ENCODE measurements at regions not wholly inside any gene's neighbourhood (a gene's known extent, or its start where the extent isn't known, plus 50 kb on each side); places are given as distances from the start of the nearest gene placed in this dataset.

GRCh38 chr13:26128676-26129075 lies 76.9 kb upstream of the SHISA2 start:
- H3K4me3 ChIP-seq (ENCODE audit: low read length in 3 of 3): no peak overlapping the region
- no peaks in the 10 kb centered on the region for H3K27me3 ChIP-seq (ENCODE audit: control insufficient read depth, insufficient read depth, low read length)
- DNase-seq: no peak
- FAIRE-seq: no peak
- intact Hi-C loops (cut with DNase I): no loop called here
- H3K4me1 ChIP-seq (ENCODE audit: control insufficient read depth in 2 of 3, insufficient read depth in 2 of 3, low read depth in 1 of 3, low read length in 3 of 3): no peaks in the 10 kb centered on the region
- H3K9ac ChIP-seq (ENCODE audit: low read length in 3 of 3): no peak overlapping the region
- no peaks in the 10 kb centered on the region for H3K36me3 ChIP-seq (ENCODE audit: control insufficient read depth in 2 of 3, insufficient read depth in 3 of 3, low read length in 3 of 3)
- no peak overlapping the region for H3K27ac ChIP-seq (ENCODE audit: low read depth in 2 of 2, low read length in 2 of 2)
- TF ChIP-seq CTCF (IDR thresholded peaks at IDR 0.05; ENCODE audit: borderline replicate concordance, extremely low read depth, insufficient read depth): no peak
- H3K9me3 ChIP-seq (ENCODE audit: control insufficient read depth in 2 of 3, insufficient read depth in 1 of 3, low read length in 3 of 3): no peaks in the 10 kb centered on the region

GRCh38 chr13:26117620-26118019 lies 65.8 kb upstream of the SHISA2 start:
- TF ChIP-seq CTCF (IDR thresholded peaks at IDR 0.05; ENCODE audit: borderline replicate concordance, extremely low read depth, insufficient read depth): no peak
- DNase-seq (no peak), FAIRE-seq (no peak)
- no peaks in the 10 kb centered on the region for H3K4me1 ChIP-seq (ENCODE audit: control insufficient read depth in 2 of 3, insufficient read depth in 2 of 3, low read depth in 1 of 3, low read length in 3 of 3)
- H3K4me3 ChIP-seq (ENCODE audit: low read length in 3 of 3): no peak overlapping the region
- H3K9ac ChIP-seq (ENCODE audit: low read length in 3 of 3): no peak overlapping the region
- H3K9me3 ChIP-seq (ENCODE audit: control insufficient read depth in 2 of 3, insufficient read depth in 1 of 3, low read length in 3 of 3): no peaks in the 10 kb centered on the region
- no peaks in the 10 kb centered on the region for H3K27me3 ChIP-seq (ENCODE audit: control insufficient read depth, insufficient read depth, low read length)
- no peak overlapping the region for H3K27ac ChIP-seq (ENCODE audit: low read depth in 2 of 2, low read length in 2 of 2)
- intact Hi-C loops (cut with DNase I): no loop called here
- no peaks in the 10 kb centered on the region for H3K36me3 ChIP-seq (ENCODE audit: control insufficient read depth in 2 of 3, insufficient read depth in 3 of 3, low read length in 3 of 3)

- Histone ChIP-seq H3K4me1 (ENCODE audit: control insufficient read depth in 2 of 3, insufficient read depth in 2 of 3, low read depth in 1 of 3, low read length in 3 of 3) (no peaks in the 10 kb centered on the region), H3K36me3 (ENCODE audit: control insufficient read depth in 2 of 3, insufficient read depth in 3 of 3, low read length in 3 of 3) (no peaks in the 10 kb centered on the region), H3K4me3 (ENCODE audit: low read length in 3 of 3) (no peak overlapping the region), H3K27ac (ENCODE audit: low read depth in 2 of 2, low read length in 2 of 2) (no peak overlapping the region), H3K27me3 (ENCODE audit: control insufficient read depth, insufficient read depth, low read length) (no peaks in the 10 kb centered on the region), H3K9ac (ENCODE audit: low read length in 3 of 3) (no peak overlapping the region), H3K9me3 (ENCODE audit: control insufficient read depth in 2 of 3, insufficient read depth in 1 of 3, low read length in 3 of 3) (no peaks in the 10 kb centered on the region)
- DNase-seq (no peak), FAIRE-seq (no peak)
- intact Hi-C loops (cut with DNase I): no loop called here
- TF ChIP-seq CTCF (IDR thresholded peaks at IDR 0.05; ENCODE audit: borderline replicate concordance, extremely low read depth, insufficient read depth): no peak
Observed at GRCh38 chr13:26112843-26113242, 61.0 kb upstream of the SHISA2 start.

- no peak for TF ChIP-seq CTCF (IDR thresholded peaks at IDR 0.05; ENCODE audit: borderline replicate concordance, extremely low read depth, insufficient read depth)
- no peak for FAIRE-seq
- Histone ChIP-seq H3K9me3 (ENCODE audit: control insufficient read depth in 2 of 3, insufficient read depth in 1 of 3, low read length in 3 of 3) (no peaks in the 10 kb centered on the region), H3K36me3 (ENCODE audit: control insufficient read depth in 2 of 3, insufficient read depth in 3 of 3, low read length in 3 of 3) (no peaks in the 10 kb centered on the region), H3K27me3 (ENCODE audit: control insufficient read depth, insufficient read depth, low read length) (no peaks in the 10 kb centered on the region), H3K4me1 (ENCODE audit: control insufficient read depth in 2 of 3, insufficient read depth in 2 of 3, low read depth in 1 of 3, low read length in 3 of 3) (no peaks in the 10 kb centered on the region), H3K27ac (ENCODE audit: low read depth in 2 of 2, low read length in 2 of 2) (no peak overlapping the region), H3K4me3 (ENCODE audit: low read length in 3 of 3) (no peak overlapping the region), H3K9ac (ENCODE audit: low read length in 3 of 3) (no peak overlapping the region)
- intact Hi-C loops (cut with DNase I): no loop called here
- no peak for DNase-seq
Observed at GRCh38 chr13:26111797-26112196, 60.0 kb upstream of the SHISA2 start.
